K562 (cell line): ENCODE measurements at regions not wholly inside any gene's neighbourhood (a gene's known extent, or its start where the extent isn't known, plus 50 kb on each side); places are given as distances from the start of the nearest gene placed in this dataset.

ENCODE experiments used
- ATAC-seq: fragments of 200-7000 bp; cut with Tn5 transposase; 3 replicates; pipeline ENCODE4 v1.9.1; 2020; ENCODE audit warnings: moderate library complexity
- BruUV-seq: library from RNA; stranded (reverse); fragments of 400-500 nt; replicated peaks from 2 replicates; lab custom pipeline; 2021; lab: Mats Ljungman, UMichigan
- CTCF ChIA-PET: fragments of 300-600 bp; formaldehyde crosslinking; extraction: SDS; loops from one replicate; lab custom pipeline; 2021; ENCODE audit warnings: low intra/inter-chr PET ratio; lab: Yijun Ruan, JAX
- POLR2A ChIA-PET: fragments of 300-600, 350-650 bp; sonication (Branson Sonifier 250); formaldehyde crosslinking; extraction: SDS; loops from one replicate; lab custom pipeline; 2021; ENCODE audit warnings: antibody characterized with exemption, inconsistent platforms; lab: Yijun Ruan, JAX
- DNase-seq, 4 experiments: peaks; one replicate each; pipeline versions ENCODE4 v3.0.0 to v3.0.0-alpha.2; 2011 to 2018; ENCODE audit warnings: low spot score in 3 of 4, mixed read lengths in 3 of 4; ENCODE audit errors: extremely low read depth in 1 of 4
- FAIRE-seq: peaks from 2 replicates; lab custom pipeline; 2011; peaks lifted over from hg19 to GRCh38; lab: Jason Lieb, UNC
- H2AFZ ChIP-seq: 2 replicates; pipeline ENCODE4 v1.6.0; 2011; ENCODE audit warnings: low read depth, low read length, control low read depth, inconsistent platforms
- H3K27ac ChIP-seq: fragments of 200-600 bp; 3 replicates; pipeline ENCODE4 v1.8.0; 2011; ENCODE audit warnings: low read depth, mild to moderate bottlenecking, control low read depth, inconsistent platforms, low read length, moderate library complexity, mixed read lengths; ENCODE audit errors: extremely low read depth
- H3K27me3 ChIP-seq, 2 experiments: fragments of 300-600 bp in 1 of 2; 2 replicates in 1 of 2; 3 replicates in 1 of 2; pipeline versions ENCODE4 v1.6.0 to v1.8.0; 2011; ENCODE audit warnings: inconsistent platforms in 2 of 2, low read length in 2 of 2, mild to moderate bottlenecking in 1 of 2, mixed read lengths in 1 of 2, moderate library complexity in 1 of 2; ENCODE audit not compliant: control insufficient read depth in 2 of 2, insufficient read depth in 2 of 2
- H3K36me3 ChIP-seq: fragments of 300-600 bp; 3 replicates; pipeline ENCODE4 v1.8.0; 2011; ENCODE audit warnings: mild to moderate bottlenecking, low read length, inconsistent platforms; ENCODE audit not compliant: control insufficient read depth, insufficient read depth
- H3K4me1 ChIP-seq, 2 experiments: fragments of 200-600 bp in 1 of 2; replicated peaks in 1 of 2; 2 replicates in 1 of 2; 3 replicates in 1 of 2; pipeline versions ENCODE4 v1.5.1 to v1.8.0; 2011; ENCODE audit warnings: inconsistent platforms in 2 of 2, low read length in 2 of 2, mild to moderate bottlenecking in 1 of 2, mixed read lengths in 1 of 2, moderate library complexity in 1 of 2; ENCODE audit not compliant: control insufficient read depth in 2 of 2, insufficient read depth in 2 of 2
- H3K4me2 ChIP-seq: 2 replicates; pipeline ENCODE4 v1.6.1; 2011; ENCODE audit warnings: low read length, control low read depth, inconsistent platforms, mixed read lengths; ENCODE audit not compliant: insufficient read depth
- H3K4me3 ChIP-seq: fragments of 200-600 bp; sonication (generic), shearing (Covaris generic); 2 replicates; pipeline ENCODE4 v1.5.1; 2016; ENCODE audit warnings: control low read depth, inconsistent platforms
- H3K79me2 ChIP-seq: fragments of 200-600 bp; 3 replicates; pipeline ENCODE4 v1.8.0; 2011; ENCODE audit warnings: low read length, inconsistent platforms; ENCODE audit not compliant: control insufficient read depth, insufficient read depth
- H3K9ac ChIP-seq, 2 experiments: 2 replicates each; pipeline versions ENCODE4 v1.6.0 to v1.6.1; 2011; ENCODE audit warnings: low read depth in 2 of 2, low read length in 2 of 2, control low read depth in 1 of 2, inconsistent platforms in 1 of 2, mild to moderate bottlenecking in 1 of 2, mixed read lengths in 1 of 2; ENCODE audit not compliant: insufficient read depth in 1 of 2
- H3K9me1 ChIP-seq: one replicate; pipeline ENCODE4 v1.6.0; 2011; ENCODE audit warnings: inconsistent platforms, mild to moderate bottlenecking, low read length, moderate library complexity; ENCODE audit not compliant: control insufficient read depth, insufficient read depth
- H3K9me3 ChIP-seq: replicated peaks from 2 replicates; pipeline ENCODE4 v1.5.1; 2011; ENCODE audit warnings: low read depth, low read length, inconsistent platforms; ENCODE audit not compliant: control insufficient read depth, insufficient read depth
- H4K20me1 ChIP-seq: replicated peaks from 2 replicates; pipeline ENCODE4 v1.6.1; 2011; ENCODE audit warnings: low read length, inconsistent platforms, mixed read lengths; ENCODE audit not compliant: control insufficient read depth, insufficient read depth
- HDGF ChIP-seq: fragments of 450-650 bp; IDR thresholded peaks from 2 replicates; pipeline ENCODE4 v1.6.1; 2016
- MAFK ChIP-seq: IDR thresholded peaks from 2 replicates; pipeline ENCODE4 v1.6.1; 2011; ENCODE audit warnings: low read length, improper control_type of control experiment
- RAD21 ChIP-seq, 2 experiments: fragments of 250-450 bp in 1 of 2; fragments of 450-650 bp in 1 of 2; sonication (Bioruptor Pico) in 1 of 2; formaldehyde crosslinking in 1 of 2; IDR thresholded peaks in 1 of 2; conservative IDR thresholded peaks in 1 of 2; 2 replicates each; pipeline versions ENCODE4 v1.4.0 to v1.8.0; 2020 to 2022; ENCODE audit warnings: mild to moderate bottlenecking in 2 of 2, moderate library complexity in 1 of 2
- SMC3 ChIP-seq: conservative IDR thresholded peaks from 2 replicates; pipeline ENCODE4 v1.6.1; 2011; ENCODE audit warnings: low read depth, low read length, improper control_type of control experiment; ENCODE audit not compliant: insufficient read depth
- WGBS: fragments of 100-300 bp; shearing (Covaris generic); methylation state at CpG from one replicate; pipeline ENCODE4 v1.1.6; 2016; ENCODE audit warnings: low coverage, mixed read lengths; ENCODE audit not compliant: insufficient coverage; ENCODE audit errors: missing lambda C conversion rate; 5-methylcytosine and 5-hydroxymethylcytosine counted together
- in situ Hi-C: fragments of 300-500 bp; cut with MboI; formaldehyde crosslinking; loops from 4 replicates; pipeline ENCODE4 v1.15.0; 2018; ENCODE audit warnings: inconsistent platforms, mixed read lengths
- intact Hi-C: fragments of 100-400 bp; cut with micrococcal nuclease; formaldehyde crosslinking; loops from 2 replicates; pipeline ENCODE4 v1.14.2; 2022
- TF ChIP-seq, protein P1 (sequence below), 2 experiments: fragments of 450-650 bp; formaldehyde crosslinking in 1 of 2; IDR thresholded peaks; 2 replicates each; pipeline versions ENCODE4 v1.4.0 to v1.6.1; 2014 to 2020; ENCODE audit warnings: mild to moderate bottlenecking in 2 of 2, borderline replicate concordance in 1 of 2, low read depth in 1 of 2
- TF ChIP-seq, protein P2 (sequence below), 3 experiments: IDR thresholded peaks in 2 of 3; conservative IDR thresholded peaks in 1 of 3; 2 replicates each; pipeline ENCODE4 v1.5.1; 2011 to 2012; ENCODE audit warnings: low read length in 3 of 3, mild to moderate bottlenecking in 3 of 3, control low read depth in 2 of 3, improper control_type of control experiment in 1 of 3, inconsistent platforms in 1 of 3, low read depth in 1 of 3, mixed read lengths in 1 of 3, moderate library complexity in 1 of 3; ENCODE audit not compliant: insufficient read depth in 2 of 3

- no TSS peak for BruUV-seq
- H3K9me1 ChIP-seq, result no peaks in the 10 kb centered on the region
- no peaks in the 10 kb centered on the region for H3K27me3 ChIP-seq
- ATAC-seq (peak; percentile 76), DNase-seq (peak in 3 of 4 experiments; percentile 10 to 45 (median 42)), FAIRE-seq (peak; percentile 32)
- H3K9ac ChIP-seq, result no peak overlapping the region
- ChIA-PET CTCF (interaction anchor here (1.0 kb wide), 1 partner anchor 271 kb away, joined by 3 read pairs; no protein-coding TSS in a partner anchor), POLR2A (no interaction called here)
- intact Hi-C loops, result loop anchor here (2.0 kb wide), 1 partner anchor 270 kb away; no protein-coding TSS in a partner anchor
- H3K79me2 ChIP-seq, result no peaks in the 10 kb centered on the region
- H3K4me1 ChIP-seq, result no peaks in the 10 kb centered on the region
- TF ChIP-seq, protein P1, sequence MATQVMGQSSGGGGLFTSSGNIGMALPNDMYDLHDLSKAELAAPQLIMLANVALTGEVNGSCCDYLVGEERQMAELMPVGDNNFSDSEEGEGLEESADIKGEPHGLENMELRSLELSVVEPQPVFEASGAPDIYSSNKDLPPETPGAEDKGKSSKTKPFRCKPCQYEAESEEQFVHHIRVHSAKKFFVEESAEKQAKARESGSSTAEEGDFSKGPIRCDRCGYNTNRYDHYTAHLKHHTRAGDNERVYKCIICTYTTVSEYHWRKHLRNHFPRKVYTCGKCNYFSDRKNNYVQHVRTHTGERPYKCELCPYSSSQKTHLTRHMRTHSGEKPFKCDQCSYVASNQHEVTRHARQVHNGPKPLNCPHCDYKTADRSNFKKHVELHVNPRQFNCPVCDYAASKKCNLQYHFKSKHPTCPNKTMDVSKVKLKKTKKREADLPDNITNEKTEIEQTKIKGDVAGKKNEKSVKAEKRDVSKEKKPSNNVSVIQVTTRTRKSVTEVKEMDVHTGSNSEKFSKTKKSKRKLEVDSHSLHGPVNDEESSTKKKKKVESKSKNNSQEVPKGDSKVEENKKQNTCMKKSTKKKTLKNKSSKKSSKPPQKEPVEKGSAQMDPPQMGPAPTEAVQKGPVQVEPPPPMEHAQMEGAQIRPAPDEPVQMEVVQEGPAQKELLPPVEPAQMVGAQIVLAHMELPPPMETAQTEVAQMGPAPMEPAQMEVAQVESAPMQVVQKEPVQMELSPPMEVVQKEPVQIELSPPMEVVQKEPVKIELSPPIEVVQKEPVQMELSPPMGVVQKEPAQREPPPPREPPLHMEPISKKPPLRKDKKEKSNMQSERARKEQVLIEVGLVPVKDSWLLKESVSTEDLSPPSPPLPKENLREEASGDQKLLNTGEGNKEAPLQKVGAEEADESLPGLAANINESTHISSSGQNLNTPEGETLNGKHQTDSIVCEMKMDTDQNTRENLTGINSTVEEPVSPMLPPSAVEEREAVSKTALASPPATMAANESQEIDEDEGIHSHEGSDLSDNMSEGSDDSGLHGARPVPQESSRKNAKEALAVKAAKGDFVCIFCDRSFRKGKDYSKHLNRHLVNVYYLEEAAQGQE (IDR thresholded peaks at IDR 0.05; ENCODE audit: borderline replicate concordance), result peak; percentile 24; the same call in 1 of the 2 replicates
- TF ChIP-seq, protein P1 (CRISPR knock-in tag; IDR thresholded peaks at IDR 0.05; ENCODE audit: low read depth), result no peak
- TF ChIP-seq SMC3 (0 out of 2 replicates have a peak, but pooled peaks have one; percentile 9), MAFK (no peak), HDGF (no peak), RAD21 (CRISPR knock-in tag; conservative IDR thresholded peaks at IDR 0.05 in 1 of 2, IDR thresholded peaks at IDR 0.05 in 1 of 2) (peak; percentile 44 to 64)
- TF ChIP-seq, protein P2, sequence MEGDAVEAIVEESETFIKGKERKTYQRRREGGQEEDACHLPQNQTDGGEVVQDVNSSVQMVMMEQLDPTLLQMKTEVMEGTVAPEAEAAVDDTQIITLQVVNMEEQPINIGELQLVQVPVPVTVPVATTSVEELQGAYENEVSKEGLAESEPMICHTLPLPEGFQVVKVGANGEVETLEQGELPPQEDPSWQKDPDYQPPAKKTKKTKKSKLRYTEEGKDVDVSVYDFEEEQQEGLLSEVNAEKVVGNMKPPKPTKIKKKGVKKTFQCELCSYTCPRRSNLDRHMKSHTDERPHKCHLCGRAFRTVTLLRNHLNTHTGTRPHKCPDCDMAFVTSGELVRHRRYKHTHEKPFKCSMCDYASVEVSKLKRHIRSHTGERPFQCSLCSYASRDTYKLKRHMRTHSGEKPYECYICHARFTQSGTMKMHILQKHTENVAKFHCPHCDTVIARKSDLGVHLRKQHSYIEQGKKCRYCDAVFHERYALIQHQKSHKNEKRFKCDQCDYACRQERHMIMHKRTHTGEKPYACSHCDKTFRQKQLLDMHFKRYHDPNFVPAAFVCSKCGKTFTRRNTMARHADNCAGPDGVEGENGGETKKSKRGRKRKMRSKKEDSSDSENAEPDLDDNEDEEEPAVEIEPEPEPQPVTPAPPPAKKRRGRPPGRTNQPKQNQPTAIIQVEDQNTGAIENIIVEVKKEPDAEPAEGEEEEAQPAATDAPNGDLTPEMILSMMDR (IDR thresholded peaks at IDR 0.05 in 2 of 3, conservative IDR thresholded peaks at IDR 0.05 in 1 of 3; ENCODE audit: insufficient read depth in 2 of 3, low read depth in 1 of 3, low read length in 3 of 3), result peak; percentile 47 to 51 (median 49)
- no peak overlapping the region for H3K4me3 ChIP-seq
- H3K9me3 ChIP-seq, result no peaks in the 10 kb centered on the region
- H3K27ac ChIP-seq, result no peak overlapping the region
- H4K20me1 ChIP-seq, result no peaks in the 10 kb centered on the region
- in situ Hi-C loops, result no loop called here
- 3% methylated on average over 6 of the region's 6 CpGs for WGBS
- no peak overlapping the region for H3K4me2 ChIP-seq
- no peaks in the 10 kb centered on the region for H3K36me3 ChIP-seq
- no peak overlapping the region for H2AFZ ChIP-seq
Measured at GRCh38 chr4:27318740-27319139, 458.1 kb downstream of the STIM2 start.
